HUDEP-2 (cell line): ENCODE measurements at regions not wholly inside any gene's neighbourhood (a gene's known extent, or its start where the extent isn't known, plus 50 kb on each side); places are given as distances from the start of the nearest gene placed in this dataset.

Experiments
- DNase-seq, 76 experiments: peaks; one replicate each; lab custom pipeline; 2025; ENCODE audit not compliant: unreplicated experiment in 76 of 76; lab: John Stamatoyannopoulos, UW

DNA sequence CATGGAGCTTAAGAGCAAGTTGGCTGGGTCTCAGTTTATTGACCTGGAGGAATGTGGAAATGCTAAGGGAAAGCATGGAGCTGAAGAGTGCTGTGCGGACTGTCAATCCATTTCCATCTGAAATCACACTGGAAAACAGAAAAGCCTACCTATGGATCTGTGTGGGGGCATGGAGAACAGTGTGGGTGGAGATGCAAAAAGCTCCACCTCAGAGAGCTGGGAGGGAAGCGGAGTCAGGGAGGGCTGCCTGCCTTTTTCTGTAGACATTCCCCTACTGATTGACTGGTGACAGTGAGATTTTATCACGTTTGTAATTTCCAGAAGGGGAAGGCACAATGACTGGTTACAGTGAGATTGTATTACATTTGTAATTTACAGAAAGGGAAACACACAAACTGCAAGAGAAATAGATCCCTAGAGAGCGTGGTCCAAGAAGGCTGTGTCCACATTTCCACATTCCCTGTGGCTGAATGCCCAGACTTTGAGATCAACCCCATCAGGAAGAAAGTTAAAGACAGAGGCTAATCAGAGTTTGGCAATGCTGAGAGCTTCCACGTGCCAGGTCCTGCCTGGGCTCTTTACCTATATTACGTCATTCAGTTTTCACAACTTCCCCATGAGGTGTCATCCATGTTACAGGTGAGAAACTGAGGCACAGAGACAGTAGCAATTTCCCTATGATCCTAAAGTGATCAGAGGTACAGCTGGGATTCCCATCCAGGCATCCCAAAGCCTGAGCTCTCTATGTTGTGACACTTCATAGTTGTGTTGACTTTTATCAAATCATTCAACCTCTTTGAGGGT is 67.7 kb upstream of the NSMCE3 start:
- no peak for DNase-seq

DNA sequence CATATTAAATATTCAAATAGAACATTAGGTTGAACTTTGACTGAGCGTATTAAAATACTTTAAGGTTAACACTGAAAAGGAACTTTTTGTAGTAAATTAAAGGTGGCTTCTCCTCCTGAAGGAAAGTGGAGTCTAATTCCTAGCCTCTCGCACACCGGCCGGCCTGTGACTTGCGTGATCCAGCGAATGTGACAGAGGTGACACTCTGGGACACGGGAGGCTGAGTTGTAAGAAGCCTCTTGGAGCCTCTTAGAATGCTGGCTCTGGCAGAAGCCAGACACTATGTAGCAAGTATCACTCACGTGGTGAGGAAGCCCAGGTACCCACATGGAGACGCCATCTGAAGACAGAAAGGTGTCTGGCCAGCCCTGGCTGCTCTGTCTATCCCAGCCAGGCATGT is 64.9 kb upstream of the NSMCE3 start:
- DNase-seq, result no peak

DNA sequence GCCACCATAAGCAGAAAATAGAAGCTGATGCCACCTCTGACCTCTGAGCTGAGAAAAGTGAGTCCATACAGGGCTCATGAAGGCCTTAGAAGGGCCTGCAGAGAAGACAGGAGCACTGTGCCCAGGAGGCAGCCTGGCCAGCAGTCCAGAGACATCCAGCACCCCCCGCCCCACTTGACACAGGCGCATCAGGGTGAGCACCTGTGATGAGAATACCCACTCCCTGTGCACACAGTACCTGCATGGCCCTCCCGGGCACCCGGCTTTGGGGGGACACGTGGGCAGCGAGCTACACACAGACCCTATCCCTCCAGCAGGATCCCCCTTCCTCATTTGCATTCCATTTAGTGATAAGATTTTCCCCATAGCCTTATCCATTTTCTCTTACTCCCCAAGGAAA is 63.6 kb upstream of the NSMCE3 start:
- no peak for DNase-seq

DNA sequence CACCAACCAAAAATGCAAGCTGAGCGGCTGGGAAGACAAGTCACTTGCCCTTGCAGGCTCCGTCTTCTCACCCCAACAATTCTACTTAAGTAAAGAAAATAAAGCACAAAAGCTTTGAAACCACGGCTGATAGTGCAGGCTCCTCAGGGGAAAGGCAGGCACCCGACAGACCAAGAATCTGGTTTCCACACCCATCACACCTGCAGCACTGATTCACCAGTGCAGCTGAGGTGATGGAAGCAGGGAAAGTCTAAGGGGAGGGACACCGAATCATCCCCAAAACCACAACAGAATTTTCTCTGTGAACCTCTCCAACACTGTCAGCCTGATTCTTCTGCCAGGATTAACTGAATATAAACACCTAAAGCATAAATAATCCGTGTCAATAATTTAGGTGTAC is 62.0 kb upstream of the NSMCE3 start:
- no peak for DNase-seq

DNA sequence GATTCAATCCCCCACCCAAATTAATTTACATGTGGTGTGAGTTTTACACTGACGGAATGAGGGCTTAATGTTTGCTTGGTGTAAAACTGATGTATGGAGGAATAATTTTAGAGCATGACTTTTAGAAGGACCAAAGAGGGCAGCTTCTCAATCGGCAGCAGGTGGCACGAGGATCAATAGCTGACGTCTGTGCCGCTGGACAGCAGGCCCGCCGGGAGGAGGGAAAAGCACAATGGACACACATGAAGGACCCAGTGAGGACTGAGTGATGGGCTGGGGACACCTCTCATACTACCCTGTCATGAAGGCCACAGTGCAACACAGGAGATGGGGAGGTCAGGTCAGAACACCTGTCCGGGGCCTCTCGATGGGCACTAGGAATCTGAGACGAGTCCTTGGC is 61.4 kb upstream of the NSMCE3 start:
- no peak for DNase-seq

DNA sequence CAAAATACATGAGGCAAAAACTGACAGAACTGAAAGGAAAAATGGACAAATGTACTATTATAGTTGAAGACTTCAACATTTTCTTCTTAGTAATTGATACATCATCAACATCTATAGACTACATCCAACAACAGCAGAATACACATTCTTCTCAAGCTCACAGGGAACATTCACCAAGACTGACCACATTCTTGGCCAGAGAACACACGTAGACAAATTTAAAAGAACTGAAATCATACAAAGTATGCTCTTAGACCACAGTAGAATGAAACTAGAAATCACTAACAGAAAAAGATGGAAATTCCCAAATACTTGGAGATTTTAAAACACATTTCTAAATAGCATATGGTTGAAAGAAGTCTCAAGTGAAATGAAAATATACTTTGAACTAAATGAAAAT is 55.1 kb upstream of the NSMCE3 start:
- DNase-seq, result no peak

DNA sequence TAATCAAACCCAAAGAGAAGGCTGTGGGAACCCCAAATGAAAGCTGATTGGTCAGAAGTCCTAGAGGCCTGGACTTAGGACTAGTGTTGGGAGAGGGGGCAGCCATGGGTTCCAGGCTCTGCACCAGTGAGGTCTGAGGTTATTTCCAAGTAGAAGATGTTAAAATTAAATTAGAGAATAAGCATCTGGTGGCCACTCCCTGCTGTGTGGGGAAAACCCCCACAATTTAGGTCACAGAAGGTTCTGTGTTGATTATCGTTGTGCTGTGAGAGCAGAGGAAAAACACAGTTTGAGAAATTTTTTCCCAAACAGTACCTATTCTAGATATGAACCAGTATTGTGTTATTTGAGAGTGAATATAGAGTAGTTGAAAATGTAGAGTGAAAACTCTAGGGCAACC is 53.9 kb upstream of the NSMCE3 start:
- DNase-seq, result no peak

DNA sequence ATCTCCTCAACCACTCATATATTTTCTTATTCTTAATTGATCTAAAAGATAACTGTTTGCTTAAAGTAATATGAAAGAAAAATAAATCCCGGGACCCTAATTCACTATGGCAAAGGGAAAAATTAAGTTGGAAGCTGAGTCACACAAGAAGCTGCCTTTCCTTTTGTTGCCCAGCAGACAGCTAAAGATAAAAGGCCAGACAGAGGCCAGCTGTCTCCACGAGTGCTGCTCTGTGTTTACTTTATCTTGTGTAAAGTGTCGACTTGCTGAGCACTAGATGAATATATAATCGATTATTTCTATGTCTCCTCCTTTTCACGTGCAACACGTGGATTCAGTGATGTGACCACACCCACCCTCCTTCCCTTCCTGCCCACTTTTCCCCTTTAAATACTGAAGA is 52.8 kb upstream of the NSMCE3 start:
- no peak for DNase-seq

DNA sequence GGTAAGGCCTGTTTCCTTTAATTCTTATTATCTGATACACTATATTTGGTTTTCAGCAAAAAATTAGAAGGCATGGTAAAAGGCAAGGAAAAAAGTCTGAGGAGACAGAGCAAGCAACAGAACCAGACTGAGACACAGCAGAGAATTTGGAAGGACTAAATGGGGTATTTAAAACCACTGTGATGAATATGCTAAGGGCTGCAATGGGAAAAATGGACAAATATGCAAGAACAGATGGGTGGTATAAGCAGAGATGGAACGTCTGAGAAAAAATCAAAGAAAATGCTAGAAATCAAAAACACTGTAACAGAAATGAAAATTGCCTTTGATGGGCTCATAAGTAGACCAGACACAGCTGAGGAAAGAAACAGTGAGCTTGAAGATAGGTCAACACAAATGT is 50.8 kb upstream of the NSMCE3 start:
- DNase-seq, result no peak

DNA sequence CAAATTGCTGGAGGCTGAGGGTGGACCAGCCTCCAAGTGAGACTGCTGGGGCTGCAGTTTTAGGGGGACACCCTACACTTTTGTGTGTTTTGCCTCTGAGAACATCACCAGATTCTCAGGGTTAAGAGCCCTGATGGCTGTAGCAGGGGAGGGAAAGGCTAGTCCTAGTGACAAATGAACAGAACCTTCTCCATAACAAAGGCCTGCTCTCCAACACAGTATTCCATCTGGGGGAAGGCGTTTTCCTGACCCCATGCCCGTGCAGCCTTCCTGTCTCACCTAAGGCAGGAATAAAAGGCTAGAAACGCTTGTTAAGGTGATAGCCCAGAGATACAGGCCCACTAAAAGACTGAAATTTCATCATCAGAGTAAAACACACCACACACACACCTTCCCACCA is 50.2 kb upstream of the NSMCE3 start:
- DNase-seq, result no peak
